ENCODE measurements at regions not wholly inside any gene's neighbourhood (a gene's known extent, or its start where the extent isn't known, plus 50 kb on each side); places are given as distances from the start of the nearest gene placed in this dataset.
"Not testable (repeated sequence)": the region's sequence is repeated elsewhere in the genome, so short reads cannot be mapped to it uniquely, and the experiment has no call there.

- no peaks in the 10 kb centered on the region for H3K9me3 ChIP-seq
- H3K4me1 ChIP-seq = no peaks in the 10 kb centered on the region
- no peaks in the 10 kb centered on the region for H3K36me3 ChIP-seq
- no peak overlapping the region for H3K27ac ChIP-seq
- intact Hi-C loops (cut with DNase I; ENCODE audit: low total_unique reads) = no loop called here
- no peak overlapping the region for H3K4me3 ChIP-seq
- no peak for DNase-seq
- 56 to 72% (median 63%) methylated on average over 1 of the region's 1 CpG for WGBS, 5 donors
- TF ChIP-seq CTCF (IDR thresholded peaks at IDR 0.05 in 8 of 11, conservative IDR thresholded peaks at IDR 0.05 in 3 of 11) = no peak
- no peak for TF ChIP-seq POLR2A (IDR thresholded peaks at IDR 0.05)
- H3K27me3 ChIP-seq (replicated peaks in 1 of 7) = no peaks in the 10 kb centered on the region
Observed at GRCh38 chr6:27854421-27854820, 57.8 kb downstream of the OR2B2 start.

- Histone ChIP-seq H3K9me3 (no peaks in the 10 kb centered on the region), H3K4me1 (no peaks in the 10 kb centered on the region), H3K36me3 (no peaks in the 10 kb centered on the region), H3K27ac (no peak overlapping the region), H3K4me3 (no peak overlapping the region), H3K27me3 (replicated peaks in 1 of 7) (no peaks in the 10 kb centered on the region)
- intact Hi-C loops (cut with DNase I; ENCODE audit: low total_unique reads) = no loop called here
- no peak for DNase-seq
- TF ChIP-seq CTCF (IDR thresholded peaks at IDR 0.05 in 8 of 11, conservative IDR thresholded peaks at IDR 0.05 in 3 of 11) (no peak), POLR2A (IDR thresholded peaks at IDR 0.05) (no peak), POLR2AphosphoS5 (IDR thresholded peaks at IDR 0.05) (no peak)
Observed at GRCh38 chr6:27851440-27851839, 60.8 kb downstream of the OR2B2 start.

GRCh38 chr6:27849001-27849400 lies 63.2 kb downstream of the OR2B2 start:
- 94 to 99% (median 96%) methylated on average over 9 of the region's 9 CpGs for WGBS, 5 donors
- H3K27ac ChIP-seq; H3K27me3 ChIP-seq (replicated peaks in 1 of 7); H3K4me3 ChIP-seq; H3K9me3 ChIP-seq; H3K36me3 ChIP-seq; DNase-seq; intact Hi-C loops (cut with DNase I; ENCODE audit: low total_unique reads); H3K4me1 ChIP-seq: not testable (repeated sequence)

- H3K4me3 ChIP-seq = no peak overlapping the region
- no peaks in the 10 kb centered on the region for H3K4me1 ChIP-seq
- intact Hi-C loops (cut with DNase I; ENCODE audit: low total_unique reads) = no loop called here
- no peaks in the 10 kb centered on the region for H3K9me3 ChIP-seq
- 91 to 98% (median 93%) methylated on average over 3 of the region's 3 CpGs for WGBS, 5 donors
- no peak overlapping the region for H3K27ac ChIP-seq
- peaks cover 0 to 7% (median 0%) of the 10 kb centered on the region in 6 donors for H3K36me3 ChIP-seq
- no peak for DNase-seq
- no peaks in the 10 kb centered on the region for H3K27me3 ChIP-seq (replicated peaks in 1 of 7)
- TF ChIP-seq CTCF (IDR thresholded peaks at IDR 0.05 in 8 of 11, conservative IDR thresholded peaks at IDR 0.05 in 3 of 11) = no peak
- TF ChIP-seq POLR2A (IDR thresholded peaks at IDR 0.05) = no peak
- no peak for TF ChIP-seq POLR2AphosphoS5 (IDR thresholded peaks at IDR 0.05)
Observed at GRCh38 chr6:27847706-27848105, 64.5 kb downstream of the OR2B2 start.

- WGBS, 5 donors = 96 to 100% (median 98%) methylated on average over 3 of the region's 3 CpGs
- Histone ChIP-seq H3K4me3 (no peak overlapping the region), H3K27me3 (replicated peaks in 1 of 7) (no peaks in the 10 kb centered on the region), H3K36me3 (peaks cover 0 to 2% (median 0%) of the 10 kb centered on the region in 6 donors), H3K4me1 (peaks cover 7 to 36% (median 20%) of the 10 kb centered on the region in 6 donors), H3K27ac (no peak overlapping the region), H3K9me3 (no peaks in the 10 kb centered on the region)
- DNase-seq = no peak
- intact Hi-C loops (cut with DNase I; ENCODE audit: low total_unique reads) = no loop called here
- no peak for TF ChIP-seq CTCF (IDR thresholded peaks at IDR 0.05 in 8 of 11, conservative IDR thresholded peaks at IDR 0.05 in 3 of 11)
- TF ChIP-seq POLR2AphosphoS5 (IDR thresholded peaks at IDR 0.05) = no peak
- no peak for TF ChIP-seq POLR2A (IDR thresholded peaks at IDR 0.05)
Observed at GRCh38 chr6:27840572-27840971, 71.6 kb downstream of the OR2B2 start.
